ENCODE measurements at regions not wholly inside any gene's neighbourhood (a gene's known extent, or its start where the extent isn't known, plus 50 kb on each side); places are given as distances from the start of the nearest gene placed in this dataset.

- Histone ChIP-seq H3K9me3 (ENCODE audit: insufficient read depth, low read depth, low read length) (no peaks in the 10 kb centered on the region), H3K9ac (ENCODE audit: low read depth, low read length) (no peak overlapping the region), H3K36me3 (ENCODE audit: insufficient read depth, low read depth, low read length) (no peaks in the 10 kb centered on the region), H3K4me3 (ENCODE audit: low read length) (no peak overlapping the region), H3K4me1 (ENCODE audit: insufficient read depth, low read length) (peaks cover 14% of the 10 kb centered on the region; the same call in 1 of the 2 replicates), H3K27me3 (ENCODE audit: insufficient read depth, low read length) (no peaks in the 10 kb centered on the region), H3K27ac (ENCODE audit: low read length) (no peak overlapping the region)
These were observed 274.5 kb downstream of the PRR16 start for GRCh38 chr5:120738568-120738967.

- H3K9me3 ChIP-seq (ENCODE audit: insufficient read depth, low read depth, low read length): no peaks in the 10 kb centered on the region
- H3K4me3 ChIP-seq (ENCODE audit: low read length): no peak overlapping the region
- H3K27ac ChIP-seq (ENCODE audit: low read length): no peak overlapping the region
- H3K36me3 ChIP-seq (ENCODE audit: insufficient read depth, low read depth, low read length): no peaks in the 10 kb centered on the region
- no peaks in the 10 kb centered on the region for H3K4me1 ChIP-seq (ENCODE audit: insufficient read depth, low read length)
- H3K27me3 ChIP-seq (ENCODE audit: insufficient read depth, low read length): no peaks in the 10 kb centered on the region
- H3K9ac ChIP-seq (ENCODE audit: low read depth, low read length): no peak overlapping the region
These were observed 276.9 kb downstream of the PRR16 start for GRCh38 chr5:120740989-120741388.

GRCh38 chr5:120748474-120748873 lies 284.4 kb downstream of the PRR16 start:
- Histone ChIP-seq H3K9ac (ENCODE audit: low read depth, low read length) (no peak overlapping the region), H3K4me1 (ENCODE audit: insufficient read depth, low read length) (0 out of 2 replicates have a peak, but pooled peaks cover 3% of the 10 kb centered on the region), H3K27ac (ENCODE audit: low read length) (no peak overlapping the region), H3K9me3 (ENCODE audit: insufficient read depth, low read depth, low read length) (no peaks in the 10 kb centered on the region), H3K27me3 (ENCODE audit: insufficient read depth, low read length) (no peaks in the 10 kb centered on the region), H3K4me3 (ENCODE audit: low read length) (no peak overlapping the region), H3K36me3 (ENCODE audit: insufficient read depth, low read depth, low read length) (no peaks in the 10 kb centered on the region)

GRCh38 chr5:120749737-120750136 lies 285.6 kb downstream of the PRR16 start:
- no peak overlapping the region for H3K9ac ChIP-seq (ENCODE audit: low read depth, low read length)
- H3K27me3 ChIP-seq (ENCODE audit: insufficient read depth, low read length): no peaks in the 10 kb centered on the region
- no peaks in the 10 kb centered on the region for H3K9me3 ChIP-seq (ENCODE audit: insufficient read depth, low read depth, low read length)
- no peaks in the 10 kb centered on the region for H3K36me3 ChIP-seq (ENCODE audit: insufficient read depth, low read depth, low read length)
- no peak overlapping the region for H3K4me3 ChIP-seq (ENCODE audit: low read length)
- 0 out of 2 replicates have a peak, but pooled peaks cover 3% of the 10 kb centered on the region for H3K4me1 ChIP-seq (ENCODE audit: insufficient read depth, low read length)
- no peak overlapping the region for H3K27ac ChIP-seq (ENCODE audit: low read length)

GRCh38 chr5:120759587-120759986 lies 295.5 kb downstream of the PRR16 start:
- H3K4me1 ChIP-seq (ENCODE audit: insufficient read depth, low read length): peaks cover 14% of the 10 kb centered on the region; the same call in 1 of the 2 replicates

GRCh38 chr5:120761986-120762385 lies 297.9 kb downstream of the PRR16 start:
- Histone ChIP-seq H3K27me3 (ENCODE audit: insufficient read depth, low read length) (no peaks in the 10 kb centered on the region), H3K27ac (ENCODE audit: low read length) (no peak overlapping the region), H3K36me3 (ENCODE audit: insufficient read depth, low read depth, low read length) (no peaks in the 10 kb centered on the region), H3K9me3 (ENCODE audit: insufficient read depth, low read depth, low read length) (peaks cover under 1% of the 10 kb centered on the region; the same call in 1 of the 2 replicates), H3K9ac (ENCODE audit: low read depth, low read length) (no peak overlapping the region), H3K4me3 (ENCODE audit: low read length) (no peak overlapping the region), H3K4me1 (ENCODE audit: insufficient read depth, low read length) (peaks cover 17% of the 10 kb centered on the region; the same call in 1 of the 2 replicates)

More at GRCh38 chr5:120759587-120759986, 295.5 kb downstream of the PRR16 start:
- H3K36me3 ChIP-seq (ENCODE audit: insufficient read depth, low read depth, low read length): no peaks in the 10 kb centered on the region
- H3K9ac ChIP-seq (ENCODE audit: low read depth, low read length): no peak overlapping the region
- no peak overlapping the region for H3K4me3 ChIP-seq (ENCODE audit: low read length)
- no peak overlapping the region for H3K27ac ChIP-seq (ENCODE audit: low read length)
- no peaks in the 10 kb centered on the region for H3K27me3 ChIP-seq (ENCODE audit: insufficient read depth, low read length)
- peaks cover 11% of the 10 kb centered on the region; the same call in 1 of the 2 replicates for H3K9me3 ChIP-seq (ENCODE audit: insufficient read depth, low read depth, low read length)

- Histone ChIP-seq H3K27me3 (ENCODE audit: insufficient read depth, low read length) (no peaks in the 10 kb centered on the region), H3K9ac (ENCODE audit: low read depth, low read length) (no peak overlapping the region), H3K36me3 (ENCODE audit: insufficient read depth, low read depth, low read length) (no peaks in the 10 kb centered on the region), H3K4me1 (ENCODE audit: insufficient read depth, low read length) (peaks cover 17% of the 10 kb centered on the region; the same call in 1 of the 2 replicates), H3K9me3 (ENCODE audit: insufficient read depth, low read depth, low read length) (no peaks in the 10 kb centered on the region), H3K4me3 (ENCODE audit: low read length) (no peak overlapping the region), H3K27ac (ENCODE audit: low read length) (no peak overlapping the region)
These were observed 301.1 kb downstream of the PRR16 start for GRCh38 chr5:120765189-120765588.

GRCh38 chr5:120767178-120767820 lies 303.2 kb downstream of the PRR16 start:
- Histone ChIP-seq H3K27ac (ENCODE audit: low read length) (no peak overlapping the region), H3K27me3 (ENCODE audit: insufficient read depth, low read length) (no peaks in the 10 kb centered on the region), H3K9me3 (ENCODE audit: insufficient read depth, low read depth, low read length) (no peaks in the 10 kb centered on the region), H3K36me3 (ENCODE audit: insufficient read depth, low read depth, low read length) (no peaks in the 10 kb centered on the region), H3K4me1 (ENCODE audit: insufficient read depth, low read length) (peaks cover 9% of the 10 kb centered on the region; the same call in 1 of the 2 replicates), H3K4me3 (ENCODE audit: low read length) (no peak overlapping the region), H3K9ac (ENCODE audit: low read depth, low read length) (no peak overlapping the region)

GRCh38 chr5:120769312-120769872 lies 305.3 kb downstream of the PRR16 start:
- Histone ChIP-seq H3K36me3 (ENCODE audit: insufficient read depth, low read depth, low read length) (no peaks in the 10 kb centered on the region), H3K27ac (ENCODE audit: low read length) (no peak overlapping the region), H3K4me1 (ENCODE audit: insufficient read depth, low read length) (peaks cover 3% of the 10 kb centered on the region; the same call in 1 of the 2 replicates), H3K4me3 (ENCODE audit: low read length) (no peak overlapping the region), H3K9me3 (ENCODE audit: insufficient read depth, low read depth, low read length) (no peaks in the 10 kb centered on the region), H3K9ac (ENCODE audit: low read depth, low read length) (no peak overlapping the region), H3K27me3 (ENCODE audit: insufficient read depth, low read length) (no peaks in the 10 kb centered on the region)

- no peak overlapping the region for H3K4me3 ChIP-seq (ENCODE audit: low read length)
- H3K27me3 ChIP-seq (ENCODE audit: insufficient read depth, low read length): no peaks in the 10 kb centered on the region
- H3K9ac ChIP-seq (ENCODE audit: low read depth, low read length): no peak overlapping the region
- no peaks in the 10 kb centered on the region for H3K4me1 ChIP-seq (ENCODE audit: insufficient read depth, low read length)
- no peaks in the 10 kb centered on the region for H3K36me3 ChIP-seq (ENCODE audit: insufficient read depth, low read depth, low read length)
- no peaks in the 10 kb centered on the region for H3K9me3 ChIP-seq (ENCODE audit: insufficient read depth, low read depth, low read length)
- no peak overlapping the region for H3K27ac ChIP-seq (ENCODE audit: low read length)
These were observed 307.1 kb downstream of the PRR16 start for GRCh38 chr5:120771202-120771601.

GRCh38 chr5:120778491-120779484 lies 314.7 kb downstream of the PRR16 start:
- H3K27me3 ChIP-seq (ENCODE audit: insufficient read depth, low read length): no peaks in the 10 kb centered on the region
- no peak overlapping the region for H3K4me3 ChIP-seq (ENCODE audit: low read length)
- H3K4me1 ChIP-seq (ENCODE audit: insufficient read depth, low read length): no peaks in the 10 kb centered on the region; the same call in 1 of the 2 replicates
- no peak overlapping the region for H3K9ac ChIP-seq (ENCODE audit: low read depth, low read length)
- no peaks in the 10 kb centered on the region for H3K9me3 ChIP-seq (ENCODE audit: insufficient read depth, low read depth, low read length)
- no peaks in the 10 kb centered on the region for H3K36me3 ChIP-seq (ENCODE audit: insufficient read depth, low read depth, low read length)
- no peak overlapping the region for H3K27ac ChIP-seq (ENCODE audit: low read length)
